ENCODE measurements at regions not wholly inside any gene's neighbourhood (a gene's known extent, or its start where the extent isn't known, plus 50 kb on each side); places are given as distances from the start of the nearest gene placed in this dataset.
A peak's percentile ranks its signal among the peaks of the same experiment; 100 is the strongest.

- Histone ChIP-seq H3K9me3 (ENCODE audit: insufficient read depth, low read depth) (no peaks in the 10 kb centered on the region; the same call in 1 of the 2 replicates), H3F3A (ENCODE audit: insufficient read depth, low read depth) (peaks cover 19% of the 10 kb centered on the region), H3K36me3 (ENCODE audit: low read depth) (no peaks in the 10 kb centered on the region), H3K4me2 (peak overlapping the region; percentile 23), H4K20me1 (ENCODE audit: insufficient read depth) (no peaks in the 10 kb centered on the region), H3K4me1 (replicated peaks; ENCODE audit: insufficient read depth) (peaks cover 44% of the 10 kb centered on the region), H3K27me3 (ENCODE audit: insufficient read depth, low read depth) (no peaks in the 10 kb centered on the region), H3K27ac (0 out of 2 replicates have a peak overlapping the region, but pooled peaks have one; percentile 17), H3K79me2 (ENCODE audit: low read depth) (no peaks in the 10 kb centered on the region), H3K9me2 (ENCODE audit: insufficient read depth) (no peaks in the 10 kb centered on the region), H2AFZ (no peak overlapping the region), H3K4me3 (no peak overlapping the region)
- ChIA-PET CTCF (no interaction called here), POLR2A (ENCODE audit: unreplicated experiment) (no interaction called here)
- BruUV-seq (replicated peaks): no TSS peak
- TF ChIP-seq EZH2 (IDR thresholded peaks at IDR 0.05; ENCODE audit: low read depth): no peak
- TF ChIP-seq, protein P1, sequence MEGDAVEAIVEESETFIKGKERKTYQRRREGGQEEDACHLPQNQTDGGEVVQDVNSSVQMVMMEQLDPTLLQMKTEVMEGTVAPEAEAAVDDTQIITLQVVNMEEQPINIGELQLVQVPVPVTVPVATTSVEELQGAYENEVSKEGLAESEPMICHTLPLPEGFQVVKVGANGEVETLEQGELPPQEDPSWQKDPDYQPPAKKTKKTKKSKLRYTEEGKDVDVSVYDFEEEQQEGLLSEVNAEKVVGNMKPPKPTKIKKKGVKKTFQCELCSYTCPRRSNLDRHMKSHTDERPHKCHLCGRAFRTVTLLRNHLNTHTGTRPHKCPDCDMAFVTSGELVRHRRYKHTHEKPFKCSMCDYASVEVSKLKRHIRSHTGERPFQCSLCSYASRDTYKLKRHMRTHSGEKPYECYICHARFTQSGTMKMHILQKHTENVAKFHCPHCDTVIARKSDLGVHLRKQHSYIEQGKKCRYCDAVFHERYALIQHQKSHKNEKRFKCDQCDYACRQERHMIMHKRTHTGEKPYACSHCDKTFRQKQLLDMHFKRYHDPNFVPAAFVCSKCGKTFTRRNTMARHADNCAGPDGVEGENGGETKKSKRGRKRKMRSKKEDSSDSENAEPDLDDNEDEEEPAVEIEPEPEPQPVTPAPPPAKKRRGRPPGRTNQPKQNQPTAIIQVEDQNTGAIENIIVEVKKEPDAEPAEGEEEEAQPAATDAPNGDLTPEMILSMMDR (conservative IDR thresholded peaks at IDR 0.05): no peak
- intact Hi-C loops (cut with micrococcal nuclease; ENCODE audit: unreplicated experiment): no loop called here
- no peak for DNase-seq
Measured at GRCh38 chr12:93311827-93312226, 65.9 kb upstream of the NUDT4 start.

DNA sequence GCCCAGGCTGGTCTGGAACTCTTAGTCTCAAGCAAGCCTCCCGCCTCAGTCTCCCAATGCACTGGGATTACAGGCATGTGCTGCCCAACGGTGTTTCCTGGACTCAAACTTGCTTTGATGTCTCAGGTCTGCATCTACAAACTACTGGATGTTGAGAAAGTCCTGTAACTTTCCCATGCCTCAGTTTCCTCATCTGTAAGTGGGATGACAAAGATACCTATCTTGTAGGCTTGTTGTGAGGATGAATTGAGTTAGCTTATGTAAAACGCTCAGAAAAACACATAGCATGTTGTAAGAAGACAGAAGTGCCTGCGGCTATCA, 63.6 kb upstream of the NUDT4 start:
- no peak overlapping the region for H2AFZ ChIP-seq
- no peaks in the 10 kb centered on the region for H3K9me3 ChIP-seq (ENCODE audit: insufficient read depth, low read depth)
- ChIA-PET POLR2A (ENCODE audit: unreplicated experiment) (no interaction called here), CTCF (interaction anchor here (0.6 kb wide), 1 partner anchor 54 kb away, joined by 4 read pairs; no protein-coding TSS in a partner anchor)
- peaks cover 25% of the 10 kb centered on the region for H3F3A ChIP-seq (ENCODE audit: insufficient read depth, low read depth)
- peaks cover 55% of the 10 kb centered on the region for H3K4me1 ChIP-seq (replicated peaks; ENCODE audit: insufficient read depth)
- peak in 1 of 2 experiments; percentile 1 for DNase-seq
- no peaks in the 10 kb centered on the region for H3K9me2 ChIP-seq (ENCODE audit: insufficient read depth)
- no peak for TF ChIP-seq EZH2 (IDR thresholded peaks at IDR 0.05; ENCODE audit: low read depth)
- TF ChIP-seq, protein P1 (conservative IDR thresholded peaks at IDR 0.05): no peak
- no peaks in the 10 kb centered on the region for H3K79me2 ChIP-seq (ENCODE audit: low read depth)
- no peaks in the 10 kb centered on the region for H3K27me3 ChIP-seq (ENCODE audit: insufficient read depth, low read depth)
- H3K4me2 ChIP-seq: peak overlapping the region; percentile 81
- intact Hi-C loops (cut with micrococcal nuclease; ENCODE audit: unreplicated experiment): loop anchor here (1.0 to 2.0 kb wide), 2 partner anchors 62 to 227 kb away; no protein-coding TSS in a partner anchor
- no TSS peak for BruUV-seq (replicated peaks)
- no peaks in the 10 kb centered on the region for H4K20me1 ChIP-seq (ENCODE audit: insufficient read depth)
- H3K27ac ChIP-seq: peak overlapping the region; percentile 87
- H3K4me3 ChIP-seq: no peak overlapping the region
- no peaks in the 10 kb centered on the region for H3K36me3 ChIP-seq (ENCODE audit: low read depth)

DNA sequence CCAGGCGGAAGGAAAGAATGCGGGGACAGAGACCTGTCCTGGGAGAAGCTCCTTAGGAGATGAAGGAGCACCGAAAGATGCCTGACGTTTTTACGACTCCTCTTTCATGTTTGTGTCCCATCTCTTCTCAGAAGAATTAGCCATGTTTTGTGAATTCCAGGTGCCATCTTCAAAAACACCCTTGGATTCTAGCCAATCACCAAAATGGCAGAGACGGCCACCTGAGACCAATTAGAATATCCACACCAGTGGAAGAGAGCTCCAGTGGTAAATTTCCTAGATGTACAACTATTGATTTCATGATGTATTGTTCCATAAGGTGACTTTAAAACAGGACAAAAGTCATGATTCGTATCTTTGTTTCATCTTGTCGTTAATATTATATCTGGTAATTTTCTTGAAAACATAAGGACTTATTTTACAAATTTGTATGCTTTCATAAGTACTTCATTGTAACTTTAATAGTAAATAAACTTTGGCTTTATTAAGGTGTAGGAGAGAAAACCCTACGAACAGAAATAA, 62.3 kb upstream of the NUDT4 start:
- Histone ChIP-seq H3K4me1 (replicated peaks; ENCODE audit: insufficient read depth) (peaks cover 55% of the 10 kb centered on the region), H3K9me2 (ENCODE audit: insufficient read depth) (no peaks in the 10 kb centered on the region), H3K4me2 (peak overlapping the region; percentile 81), H2AFZ (peak overlapping the region; percentile 85), H3F3A (ENCODE audit: insufficient read depth, low read depth) (peaks cover 25% of the 10 kb centered on the region), H4K20me1 (ENCODE audit: insufficient read depth) (no peaks in the 10 kb centered on the region), H3K36me3 (ENCODE audit: low read depth) (no peaks in the 10 kb centered on the region), H3K27ac (peak overlapping the region; percentile 87), H3K79me2 (ENCODE audit: low read depth) (no peaks in the 10 kb centered on the region), H3K9me3 (ENCODE audit: insufficient read depth, low read depth) (no peaks in the 10 kb centered on the region), H3K4me3 (peak overlapping the region; percentile 59), H3K27me3 (ENCODE audit: insufficient read depth, low read depth) (no peaks in the 10 kb centered on the region)
- POLR2A ChIA-PET (ENCODE audit: unreplicated experiment): interaction anchor here (0.7 kb wide), 2 partner anchors 1227 to 1903 kb away, joined by 3 to 13 read pairs; no protein-coding TSS in a partner anchor
- DNase-seq: no peak
- TSS peak; percentile 81 for BruUV-seq (replicated peaks)
- CTCF ChIA-PET: no interaction called here
- TF ChIP-seq, protein P1 (conservative IDR thresholded peaks at IDR 0.05): no peak
- TF ChIP-seq EZH2 (IDR thresholded peaks at IDR 0.05; ENCODE audit: low read depth): no peak
- intact Hi-C loops (cut with micrococcal nuclease; ENCODE audit: unreplicated experiment): loop anchor here (2.0 kb wide), 1 partner anchor 229 kb away; no protein-coding TSS in a partner anchor
